ENCODE measurements at regions not wholly inside any gene's neighbourhood (a gene's known extent, or its start where the extent isn't known, plus 50 kb on each side); places are given as distances from the start of the nearest gene placed in this dataset.

DNA sequence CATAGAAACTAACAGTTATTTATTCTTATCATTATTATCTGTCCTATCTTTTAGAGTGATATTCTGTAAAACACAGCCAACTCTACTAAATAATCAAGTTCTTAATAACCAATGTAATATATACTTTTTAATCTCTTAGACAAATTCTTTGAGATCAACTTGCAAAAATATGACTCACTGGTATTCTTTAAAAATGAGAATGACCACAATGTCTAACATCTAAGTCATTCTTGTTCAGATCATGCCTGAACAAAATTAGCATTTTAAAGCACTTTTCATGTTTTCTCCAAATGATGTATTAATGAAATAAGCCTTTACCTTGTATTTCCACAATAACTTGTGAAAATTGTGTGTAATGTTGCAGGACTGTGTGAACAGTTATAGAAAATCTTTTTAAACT lies 356.9 kb upstream of the RGMB start:
- FAIRE-seq (no peak), DNase-seq (ENCODE audit: insufficient read length, low spot score) (no peak)
- TF ChIP-seq, protein P1, sequence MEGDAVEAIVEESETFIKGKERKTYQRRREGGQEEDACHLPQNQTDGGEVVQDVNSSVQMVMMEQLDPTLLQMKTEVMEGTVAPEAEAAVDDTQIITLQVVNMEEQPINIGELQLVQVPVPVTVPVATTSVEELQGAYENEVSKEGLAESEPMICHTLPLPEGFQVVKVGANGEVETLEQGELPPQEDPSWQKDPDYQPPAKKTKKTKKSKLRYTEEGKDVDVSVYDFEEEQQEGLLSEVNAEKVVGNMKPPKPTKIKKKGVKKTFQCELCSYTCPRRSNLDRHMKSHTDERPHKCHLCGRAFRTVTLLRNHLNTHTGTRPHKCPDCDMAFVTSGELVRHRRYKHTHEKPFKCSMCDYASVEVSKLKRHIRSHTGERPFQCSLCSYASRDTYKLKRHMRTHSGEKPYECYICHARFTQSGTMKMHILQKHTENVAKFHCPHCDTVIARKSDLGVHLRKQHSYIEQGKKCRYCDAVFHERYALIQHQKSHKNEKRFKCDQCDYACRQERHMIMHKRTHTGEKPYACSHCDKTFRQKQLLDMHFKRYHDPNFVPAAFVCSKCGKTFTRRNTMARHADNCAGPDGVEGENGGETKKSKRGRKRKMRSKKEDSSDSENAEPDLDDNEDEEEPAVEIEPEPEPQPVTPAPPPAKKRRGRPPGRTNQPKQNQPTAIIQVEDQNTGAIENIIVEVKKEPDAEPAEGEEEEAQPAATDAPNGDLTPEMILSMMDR (IDR thresholded peaks at IDR 0.05; ENCODE audit: insufficient read depth, missing control alignments): no peak

GRCh38 chr5:98419825-98420224 lies 353.6 kb upstream of the RGMB start:
- FAIRE-seq (no peak), DNase-seq (ENCODE audit: insufficient read length, low spot score) (no peak)
- TF ChIP-seq, protein P1 (IDR thresholded peaks at IDR 0.05; ENCODE audit: insufficient read depth, missing control alignments): no peak

- TF ChIP-seq, protein P1 (IDR thresholded peaks at IDR 0.05; ENCODE audit: insufficient read depth, missing control alignments): no peak
- DNase-seq (ENCODE audit: insufficient read length, low spot score) (no peak), FAIRE-seq (no peak)
Measured at GRCh38 chr5:98424681-98425450, 348.6 kb upstream of the RGMB start.

- no peak for DNase-seq (ENCODE audit: insufficient read length, low spot score)
- TF ChIP-seq, protein P1 (IDR thresholded peaks at IDR 0.05; ENCODE audit: insufficient read depth, missing control alignments): no peak
- no peak for FAIRE-seq
Measured at GRCh38 chr5:98425640-98426039, 347.8 kb upstream of the RGMB start.

- no peak for DNase-seq (ENCODE audit: insufficient read length, low spot score)
- FAIRE-seq: no peak
- TF ChIP-seq, protein P1 (IDR thresholded peaks at IDR 0.05; ENCODE audit: insufficient read depth, missing control alignments): no peak
Measured at GRCh38 chr5:98428806-98429205, 344.7 kb upstream of the RGMB start.

- FAIRE-seq (no peak), DNase-seq (ENCODE audit: insufficient read length, low spot score) (no peak)
- TF ChIP-seq, protein P1 (IDR thresholded peaks at IDR 0.05; ENCODE audit: insufficient read depth, missing control alignments): no peak
Measured at GRCh38 chr5:98432378-98432777, 341.1 kb upstream of the RGMB start.

DNA sequence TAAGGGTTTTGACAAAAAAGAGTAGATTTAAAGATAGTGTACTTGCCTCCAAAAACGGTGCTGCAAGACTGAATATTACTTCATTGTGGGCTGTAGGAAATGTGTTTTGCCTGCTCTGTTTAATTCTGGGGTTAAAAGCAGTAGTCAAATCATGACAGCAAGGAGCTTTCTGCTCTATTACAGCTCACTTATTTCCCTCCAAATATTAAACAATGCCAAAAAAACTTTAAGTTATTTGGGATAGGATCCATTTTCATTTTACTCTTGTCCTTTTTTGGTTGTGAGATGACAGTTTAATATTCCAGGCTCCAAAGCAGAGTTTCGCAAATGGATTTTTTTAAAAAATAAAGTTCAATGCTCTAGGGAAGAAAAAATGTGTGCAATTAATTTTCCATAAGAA lies 340.4 kb upstream of the RGMB start:
- FAIRE-seq (no peak), DNase-seq (ENCODE audit: insufficient read length, low spot score) (no peak)
- TF ChIP-seq, protein P1 (IDR thresholded peaks at IDR 0.05; ENCODE audit: insufficient read depth, missing control alignments): no peak
